Right lung (tissue), 2 donors: ENCODE measurements at regions not wholly inside any gene's neighbourhood (a gene's known extent, or its start where the extent isn't known, plus 50 kb on each side); places are given as distances from the start of the nearest gene placed in this dataset.
A peak's percentile ranks its signal among the peaks of the same experiment; 100 is the strongest.

Source experiments
- DNase-seq, 2 donors: peaks; one replicate each; pipeline ENCODE4 v3.0.0-alpha.2; 2013

GRCh38 chr2:146677280-146677679 is 1167.5 kb upstream of the ACVR2A start:
- DNase-seq, result no peak

GRCh38 chr2:146669735-146670134 is 1175.1 kb upstream of the ACVR2A start:
- no peak for DNase-seq

- DNase-seq, result no peak
Observed at GRCh38 chr2:146666340-146666739, 1178.5 kb upstream of the ACVR2A start.

- DNase-seq, result no peak
Observed at GRCh38 chr2:146665800-146666199, 1179.0 kb upstream of the ACVR2A start.

GRCh38 chr2:146661473-146662096 is 1183.2 kb upstream of the ACVR2A start:
- DNase-seq, result peak; percentile 14 to 27

GRCh38 chr2:146659976-146660375 is 1184.9 kb upstream of the ACVR2A start:
- DNase-seq, result no peak

- no peak for DNase-seq
Observed at GRCh38 chr2:146652311-146652710, 1192.5 kb upstream of the ACVR2A start.

- no peak for DNase-seq
Observed at GRCh38 chr2:146651361-146651760, 1193.5 kb upstream of the ACVR2A start.

- no peak for DNase-seq
Observed at GRCh38 chr2:146642066-146642465, 1202.8 kb upstream of the ACVR2A start.

GRCh38 chr2:146634230-146635097 is 1210.4 kb upstream of the ACVR2A start:
- DNase-seq, result no peak

GRCh38 chr2:146633159-146633558 is 1211.7 kb upstream of the ACVR2A start:
- DNase-seq, result no peak

GRCh38 chr2:146632707-146633106 is 1212.1 kb upstream of the ACVR2A start:
- no peak for DNase-seq

GRCh38 chr2:146624430-146625160 is 1220.2 kb upstream of the ACVR2A start:
- no peak for DNase-seq

GRCh38 chr2:146623771-146624170 is 1221.1 kb upstream of the ACVR2A start:
- no peak for DNase-seq

- DNase-seq, result no peak
Observed at GRCh38 chr2:146621656-146622055, 1223.2 kb upstream of the ACVR2A start.

- no peak for DNase-seq
Observed at GRCh38 chr2:146615778-146616177, 1229.1 kb upstream of the ACVR2A start.

GRCh38 chr2:146608490-146608889 is 1236.3 kb upstream of the ACVR2A start:
- DNase-seq, result no peak

GRCh38 chr2:146604521-146604920 is 1240.3 kb upstream of the ACVR2A start:
- DNase-seq, result no peak

- no peak for DNase-seq
Observed at GRCh38 chr2:146602856-146603255, 1242.0 kb upstream of the ACVR2A start.

- no peak for DNase-seq
Observed at GRCh38 chr2:146602383-146602782, 1242.4 kb upstream of the ACVR2A start.

- no peak for DNase-seq
Observed at GRCh38 chr2:146598791-146599190, 1246.0 kb upstream of the ACVR2A start.

- DNase-seq, result no peak
Observed at GRCh38 chr2:146597291-146597690, 1247.5 kb upstream of the ACVR2A start.

- no peak for DNase-seq
Observed at GRCh38 chr2:146591908-146592307, 1252.9 kb upstream of the ACVR2A start.
